Keratinocyte (primary cell): ENCODE measurements at regions not wholly inside any gene's neighbourhood (a gene's known extent, or its start where the extent isn't known, plus 50 kb on each side); places are given as distances from the start of the nearest gene placed in this dataset.

ENCODE experiments used
- CTCF ChIP-seq, 3 experiments: IDR thresholded peaks in 1 of 3; conservative IDR thresholded peaks in 1 of 3; optimal IDR thresholded peaks in 1 of 3; 2 replicates in 2 of 3; 3 replicates in 1 of 3; pipeline versions ENCODE3 to v1.5.1; 2011; ENCODE audit warnings: low read length in 3 of 3, mild to moderate bottlenecking in 3 of 3, moderate library complexity in 2 of 3, control low read depth in 1 of 3, inconsistent platforms in 1 of 3; ENCODE audit not compliant: insufficient read depth in 2 of 3; ENCODE audit errors: extremely low read depth in 1 of 3
- EZH2 ChIP-seq: IDR thresholded peaks from one replicate; pipeline ENCODE4 v1.6.1; 2012; ENCODE audit warnings: inconsistent platforms, mild to moderate bottlenecking, low read length, moderate library complexity

GRCh38 chr1:80673935-80674597 is 1126.7 kb upstream of the ADGRL2 start:
- TF ChIP-seq CTCF (optimal IDR thresholded peaks at IDR 0.05 in 1 of 3, IDR thresholded peaks at IDR 0.05 in 1 of 3, conservative IDR thresholded peaks at IDR 0.05 in 1 of 3; ENCODE audit: extremely low read depth in 1 of 3, insufficient read depth in 2 of 3, low read length in 3 of 3): no peak
- no peak for TF ChIP-seq EZH2
